Nephron (organoid): ENCODE measurements at regions not wholly inside any gene's neighbourhood (a gene's known extent, or its start where the extent isn't known, plus 50 kb on each side); places are given as distances from the start of the nearest gene placed in this dataset.
"Not testable (repeated sequence)": the region's sequence is repeated elsewhere in the genome, so short reads cannot be mapped to it uniquely, and the experiment has no call there.

Experiments used
- H3K27ac Mint-ChIP-seq, 3 experiments: 2 replicates each; pipeline ENCODE4 v1.8.0; 2020; ENCODE audit warnings: mixed read lengths in 3 of 3, mild to moderate bottlenecking in 2 of 3, moderate library complexity in 1 of 3
- H3K27me3 Mint-ChIP-seq: 2 replicates; pipeline ENCODE4 v1.8.0; 2021; ENCODE audit warnings: low read depth, mild to moderate bottlenecking, moderate library complexity, mixed read lengths
- H3K36me3 Mint-ChIP-seq: 2 replicates; pipeline ENCODE4 v1.8.0; 2020; ENCODE audit warnings: low read depth, mixed read lengths
- H3K4me1 Mint-ChIP-seq: 2 replicates; pipeline ENCODE4 v1.8.0; 2020; ENCODE audit warnings: mixed read lengths
- H3K4me3 Mint-ChIP-seq, 3 experiments: 2 replicates each; pipeline ENCODE4 v1.8.0; 2020; ENCODE audit warnings: mild to moderate bottlenecking in 3 of 3, mixed read lengths in 3 of 3, moderate library complexity in 2 of 3
- H3K9me3 Mint-ChIP-seq: 2 replicates; pipeline ENCODE4 v1.8.0; 2020; ENCODE audit warnings: mixed read lengths
- CTCF ChIP-seq, 3 experiments: fragments of 200-600 bp; sonication (generic); IDR thresholded peaks; one replicate each; pipeline ENCODE4 v1.5.0; 2021; ENCODE audit warnings: antibody characterized with exemption in 3 of 3; ENCODE audit not compliant: unreplicated experiment in 3 of 3

DNA sequence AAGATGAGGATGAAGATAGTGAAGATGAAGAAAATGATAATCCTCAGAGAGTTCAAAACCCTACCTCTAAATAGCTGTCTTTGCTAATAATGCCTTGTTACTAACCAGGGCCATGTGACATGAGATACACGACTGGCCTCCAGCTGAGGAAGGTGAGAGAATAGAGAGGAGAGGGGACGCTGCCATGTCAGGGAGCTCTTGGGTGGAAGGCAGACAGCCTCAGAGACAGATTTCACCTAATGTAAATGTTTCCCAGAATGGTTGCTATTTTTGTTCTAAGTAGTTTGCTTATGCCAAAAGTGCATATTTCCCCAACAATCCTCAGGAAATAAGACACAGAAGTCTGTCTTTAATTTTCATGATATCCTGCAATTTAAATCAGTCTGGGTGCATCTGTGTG is 138.4 kb downstream of the ELOVL4 start:
- Mint-ChIP-seq H3K4me3 (no peak overlapping the region), H3K27me3 (no peaks in the 10 kb centered on the region), H3K9me3 (no peaks in the 10 kb centered on the region), H3K4me1 (peaks cover 42% of the 10 kb centered on the region), H3K27ac (peak overlapping the region in 1 of 3 experiments; percentile 5), H3K36me3 (no peaks in the 10 kb centered on the region)
- no peak for TF ChIP-seq CTCF (IDR thresholded peaks at IDR 0.05; ENCODE audit: unreplicated experiment in 3 of 3)

DNA sequence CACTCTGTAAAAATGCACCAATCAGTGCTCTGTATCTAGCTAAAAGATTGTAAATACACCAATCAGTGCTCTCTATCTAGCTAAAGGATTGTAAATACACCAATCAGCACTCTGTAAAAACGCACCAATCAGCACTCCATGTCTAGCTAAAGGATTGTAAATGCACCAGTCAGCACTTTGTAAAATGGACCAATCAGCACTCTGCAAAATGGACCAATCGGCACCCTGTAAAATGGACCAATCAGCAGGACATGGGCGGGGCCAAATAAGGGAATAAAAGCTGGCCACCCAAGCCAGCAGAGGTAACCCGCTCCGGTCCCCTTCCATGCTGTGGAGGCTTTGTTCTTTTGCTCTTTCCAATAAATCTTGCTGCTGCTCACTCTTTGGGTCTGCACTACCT is 140.7 kb downstream of the ELOVL4 start:
- not testable (repeated sequence) for H3K4me3 Mint-ChIP-seq, H3K27me3 Mint-ChIP-seq, H3K27ac Mint-ChIP-seq, H3K9me3 Mint-ChIP-seq, H3K36me3 Mint-ChIP-seq
- peaks cover 31% of the 10 kb centered on the region for H3K4me1 Mint-ChIP-seq

DNA sequence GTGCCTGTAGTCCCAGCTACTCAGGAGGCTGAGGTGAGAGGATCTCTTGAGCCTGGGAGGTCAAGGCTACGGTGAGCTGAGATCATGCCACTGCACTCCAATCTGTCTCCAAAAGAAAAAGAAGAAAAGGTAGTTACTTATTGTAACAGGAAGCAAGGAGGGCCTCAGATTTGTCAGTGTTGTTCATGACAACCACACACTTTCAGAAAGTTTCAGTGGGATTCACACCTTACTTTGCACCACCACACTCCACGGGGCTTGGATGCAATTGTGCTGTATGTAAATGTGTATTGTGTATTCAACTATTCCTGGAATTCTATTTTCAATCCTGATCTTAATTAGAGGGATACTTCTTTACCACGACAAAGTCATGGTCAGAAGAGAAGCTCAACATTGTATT is 142.6 kb downstream of the ELOVL4 start:
- no peak for TF ChIP-seq CTCF (IDR thresholded peaks at IDR 0.05; ENCODE audit: unreplicated experiment in 3 of 3)
- no peaks in the 10 kb centered on the region for H3K9me3 Mint-ChIP-seq
- no peak overlapping the region for H3K27ac Mint-ChIP-seq
- peaks cover 17% of the 10 kb centered on the region for H3K4me1 Mint-ChIP-seq
- H3K36me3 Mint-ChIP-seq = no peaks in the 10 kb centered on the region
- no peak overlapping the region for H3K4me3 Mint-ChIP-seq
- no peaks in the 10 kb centered on the region for H3K27me3 Mint-ChIP-seq

DNA sequence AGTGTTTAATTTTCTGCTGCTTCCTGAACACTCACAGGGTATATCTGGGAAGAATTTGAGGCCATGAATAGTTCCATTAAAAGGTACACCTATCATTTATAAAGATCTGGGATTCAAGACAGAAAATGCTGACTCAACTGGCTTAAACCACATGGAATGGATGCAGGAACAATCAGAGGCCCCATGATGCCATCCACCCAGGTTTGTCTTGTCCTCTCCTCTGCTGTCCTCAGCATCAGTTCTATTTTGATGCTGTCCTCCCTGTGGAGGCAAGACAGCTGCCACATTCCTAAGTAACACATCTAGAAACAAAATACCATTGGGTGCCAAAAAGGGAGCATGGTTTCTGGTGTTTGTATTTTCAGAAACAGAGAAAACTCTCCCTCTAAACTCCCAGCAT is 143.4 kb downstream of the ELOVL4 start:
- no peak for TF ChIP-seq CTCF (IDR thresholded peaks at IDR 0.05; ENCODE audit: unreplicated experiment in 3 of 3)
- Mint-ChIP-seq H3K27ac (no peak overlapping the region), H3K4me1 (peaks cover 13% of the 10 kb centered on the region), H3K27me3 (no peaks in the 10 kb centered on the region), H3K36me3 (no peaks in the 10 kb centered on the region), H3K4me3 (no peak overlapping the region), H3K9me3 (no peaks in the 10 kb centered on the region)

DNA sequence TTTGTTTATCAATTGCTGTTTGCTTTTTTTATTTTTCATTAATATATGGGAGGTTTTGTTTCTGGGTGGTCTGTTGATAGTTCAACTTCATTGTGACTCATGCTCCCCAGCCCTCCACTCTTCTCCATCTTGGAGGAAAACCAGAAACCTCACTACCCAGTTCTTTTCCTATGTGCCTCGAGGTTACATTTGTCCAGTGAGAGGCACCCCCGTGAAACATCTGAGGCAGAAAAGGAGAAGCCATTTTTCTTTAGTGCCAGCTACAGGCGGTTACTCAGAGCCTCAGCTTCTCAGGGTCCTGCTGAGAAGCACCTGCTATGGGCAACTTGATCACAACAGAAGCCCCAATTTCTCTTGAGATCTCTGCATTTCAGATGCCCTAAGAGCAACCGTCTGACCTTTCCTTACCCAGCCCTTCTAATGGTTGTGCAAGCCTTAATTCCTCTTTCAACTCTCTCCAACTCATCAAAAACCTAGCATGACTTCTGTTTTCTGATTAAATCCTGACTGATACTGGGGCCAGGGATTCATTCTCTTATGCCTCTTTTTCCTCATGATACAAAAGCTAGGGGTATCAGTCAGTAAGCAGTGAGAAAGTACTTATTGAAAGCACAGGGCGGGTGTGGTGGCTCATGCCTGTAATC is 144.6 kb downstream of the ELOVL4 start:
- no peaks in the 10 kb centered on the region for H3K27me3 Mint-ChIP-seq
- H3K4me3 Mint-ChIP-seq = no peak overlapping the region
- no peaks in the 10 kb centered on the region for H3K36me3 Mint-ChIP-seq
- no peak for TF ChIP-seq CTCF (IDR thresholded peaks at IDR 0.05; ENCODE audit: unreplicated experiment in 3 of 3)
- H3K27ac Mint-ChIP-seq = no peak overlapping the region
- peaks cover 2% of the 10 kb centered on the region for H3K4me1 Mint-ChIP-seq
- no peaks in the 10 kb centered on the region for H3K9me3 Mint-ChIP-seq

GRCh38 chr6:79801362-79801761 is 146.0 kb downstream of the ELOVL4 start:
- peaks cover 2% of the 10 kb centered on the region for H3K4me1 Mint-ChIP-seq
- no peaks in the 10 kb centered on the region for H3K9me3 Mint-ChIP-seq
- TF ChIP-seq CTCF (IDR thresholded peaks at IDR 0.05; ENCODE audit: unreplicated experiment in 3 of 3) = no peak
- no peaks in the 10 kb centered on the region for H3K36me3 Mint-ChIP-seq
- no peaks in the 10 kb centered on the region for H3K27me3 Mint-ChIP-seq
- H3K27ac Mint-ChIP-seq = no peak overlapping the region
- no peak overlapping the region for H3K4me3 Mint-ChIP-seq
